ENCODE measurements at regions not wholly inside any gene's neighbourhood (a gene's known extent, or its start where the extent isn't known, plus 50 kb on each side); places are given as distances from the start of the nearest gene placed in this dataset.

DNA sequence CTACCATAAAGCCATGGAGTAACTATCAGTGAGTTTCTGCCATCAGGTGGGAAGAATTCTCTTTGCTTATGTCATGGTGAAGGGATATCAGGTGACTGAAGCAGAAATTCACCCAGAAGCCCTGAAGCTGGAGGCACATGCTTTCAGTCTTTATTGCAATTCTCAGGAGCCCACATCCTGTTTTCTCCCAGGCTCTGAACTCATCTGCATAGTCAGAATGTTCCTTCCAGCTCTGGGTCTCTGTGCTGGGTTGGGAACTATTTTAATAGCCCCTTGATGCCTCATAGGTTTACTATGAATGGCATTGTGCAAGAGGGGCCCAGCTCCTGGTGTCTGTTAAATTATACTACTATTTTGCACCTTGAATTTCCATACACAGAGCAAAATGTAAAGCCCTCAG, 198.4 kb upstream of the SOX9 start:
- Mint-ChIP-seq H3K9me3 (peaks cover 3% of the 10 kb centered on the region), H3K27ac (no peak overlapping the region), H3K27me3 (no peaks in the 10 kb centered on the region), H3K4me3 (no peak overlapping the region), H3K36me3 (ENCODE audit: low read depth) (no peaks in the 10 kb centered on the region), H3K4me1 (ENCODE audit: low read depth) (peaks cover 4% of the 10 kb centered on the region)
- ATAC-seq (no peak), DNase-seq (no peak)
- intact Hi-C loops (cut with micrococcal nuclease) = no loop called here
- ChIA-PET CTCF (no interaction called here), POLR2A (no interaction called here)
- TF ChIP-seq, protein P1, sequence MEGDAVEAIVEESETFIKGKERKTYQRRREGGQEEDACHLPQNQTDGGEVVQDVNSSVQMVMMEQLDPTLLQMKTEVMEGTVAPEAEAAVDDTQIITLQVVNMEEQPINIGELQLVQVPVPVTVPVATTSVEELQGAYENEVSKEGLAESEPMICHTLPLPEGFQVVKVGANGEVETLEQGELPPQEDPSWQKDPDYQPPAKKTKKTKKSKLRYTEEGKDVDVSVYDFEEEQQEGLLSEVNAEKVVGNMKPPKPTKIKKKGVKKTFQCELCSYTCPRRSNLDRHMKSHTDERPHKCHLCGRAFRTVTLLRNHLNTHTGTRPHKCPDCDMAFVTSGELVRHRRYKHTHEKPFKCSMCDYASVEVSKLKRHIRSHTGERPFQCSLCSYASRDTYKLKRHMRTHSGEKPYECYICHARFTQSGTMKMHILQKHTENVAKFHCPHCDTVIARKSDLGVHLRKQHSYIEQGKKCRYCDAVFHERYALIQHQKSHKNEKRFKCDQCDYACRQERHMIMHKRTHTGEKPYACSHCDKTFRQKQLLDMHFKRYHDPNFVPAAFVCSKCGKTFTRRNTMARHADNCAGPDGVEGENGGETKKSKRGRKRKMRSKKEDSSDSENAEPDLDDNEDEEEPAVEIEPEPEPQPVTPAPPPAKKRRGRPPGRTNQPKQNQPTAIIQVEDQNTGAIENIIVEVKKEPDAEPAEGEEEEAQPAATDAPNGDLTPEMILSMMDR (IDR thresholded peaks at IDR 0.05) = no peak

GRCh38 chr17:71926746-71927398, 193.9 kb upstream of the SOX9 start:
- Mint-ChIP-seq H3K36me3 (ENCODE audit: low read depth) (no peaks in the 10 kb centered on the region), H3K4me1 (ENCODE audit: low read depth) (peaks cover 2% of the 10 kb centered on the region), H3K4me3 (no peak overlapping the region), H3K27me3 (no peaks in the 10 kb centered on the region), H3K27ac (no peak overlapping the region), H3K9me3 (peaks cover 1% of the 10 kb centered on the region)
- DNase-seq = no peak
- TF ChIP-seq, protein P1 (IDR thresholded peaks at IDR 0.05) = no peak
- ChIA-PET CTCF (interaction anchor here (0.8 kb wide), 1 partner anchor 9 kb away, joined by 3 read pairs; no protein-coding TSS in a partner anchor), POLR2A (interaction anchor here (0.8 kb wide), 1 partner anchor 121 kb away, joined by 3 read pairs; no protein-coding TSS in a partner anchor)
- no peak for ATAC-seq
- intact Hi-C loops (cut with micrococcal nuclease) = no loop called here

DNA sequence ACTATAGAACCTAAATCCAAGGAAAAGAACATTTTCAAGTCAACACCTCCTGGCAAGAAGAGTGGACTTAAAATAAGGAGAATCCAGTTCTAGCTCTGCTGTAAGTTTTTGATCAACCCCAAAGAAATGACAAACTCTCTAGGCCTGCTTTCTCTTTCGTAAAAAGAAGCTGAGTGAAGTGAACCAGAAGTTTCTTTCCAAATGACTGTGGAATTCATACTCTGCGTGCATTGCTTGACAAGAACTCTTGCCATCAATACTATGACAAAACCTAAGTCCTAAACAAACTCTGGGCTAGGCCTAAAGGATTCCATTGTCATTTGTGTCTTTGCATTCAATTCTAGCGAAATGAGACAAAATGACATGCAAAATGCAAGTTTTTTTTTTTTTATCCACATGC, 187.5 kb upstream of the SOX9 start:
- ATAC-seq (no peak), DNase-seq (no peak)
- H3K9me3 Mint-ChIP-seq = no peaks in the 10 kb centered on the region
- no peaks in the 10 kb centered on the region for H3K27me3 Mint-ChIP-seq
- H3K4me3 Mint-ChIP-seq = no peak overlapping the region
- TF ChIP-seq, protein P1 (IDR thresholded peaks at IDR 0.05) = no peak
- intact Hi-C loops (cut with micrococcal nuclease) = no loop called here
- no peaks in the 10 kb centered on the region for H3K4me1 Mint-ChIP-seq (ENCODE audit: low read depth)
- POLR2A ChIA-PET = no interaction called here
- H3K36me3 Mint-ChIP-seq (ENCODE audit: low read depth) = no peaks in the 10 kb centered on the region
- H3K27ac Mint-ChIP-seq = no peak overlapping the region
- CTCF ChIA-PET = interaction anchor here (1.4 kb wide), 1 partner anchor 9 kb away, joined by 3 read pairs; no protein-coding TSS in a partner anchor

GRCh38 chr17:71934520-71934919, 186.3 kb upstream of the SOX9 start:
- intact Hi-C loops (cut with micrococcal nuclease) = no loop called here
- H3K27me3 Mint-ChIP-seq = no peaks in the 10 kb centered on the region
- ChIA-PET CTCF (no interaction called here), POLR2A (interaction anchor here (0.7 kb wide), 1 partner anchor 411 kb away, joined by 3 read pairs; no protein-coding TSS in a partner anchor)
- ATAC-seq (no peak), DNase-seq (no peak)
- H3K27ac Mint-ChIP-seq = no peak overlapping the region
- no peak overlapping the region for H3K4me3 Mint-ChIP-seq
- no peaks in the 10 kb centered on the region for H3K4me1 Mint-ChIP-seq (ENCODE audit: low read depth)
- TF ChIP-seq, protein P1 (IDR thresholded peaks at IDR 0.05) = no peak
- no peaks in the 10 kb centered on the region for H3K36me3 Mint-ChIP-seq (ENCODE audit: low read depth)
- no peaks in the 10 kb centered on the region for H3K9me3 Mint-ChIP-seq

GRCh38 chr17:71935341-71935740, 185.5 kb upstream of the SOX9 start:
- Mint-ChIP-seq H3K4me1 (ENCODE audit: low read depth) (no peaks in the 10 kb centered on the region), H3K9me3 (no peaks in the 10 kb centered on the region), H3K27me3 (no peaks in the 10 kb centered on the region), H3K4me3 (no peak overlapping the region), H3K36me3 (ENCODE audit: low read depth) (no peaks in the 10 kb centered on the region), H3K27ac (no peak overlapping the region)
- ChIA-PET POLR2A (no interaction called here), CTCF (interaction anchor here (1.2 kb wide), 1 partner anchor 8 kb away, joined by 3 read pairs; no protein-coding TSS in a partner anchor)
- ATAC-seq (no peak), DNase-seq (no peak)
- TF ChIP-seq, protein P1 (IDR thresholded peaks at IDR 0.05) = no peak
- intact Hi-C loops (cut with micrococcal nuclease) = no loop called here

All from activated CD8-positive, alpha-beta T cell treated with anti-CD3 and anti-CD28 coated beads for 36 hours (primary cell).